GM12892 (cell line): ENCODE measurements at regions not wholly inside any gene's neighbourhood (a gene's known extent, or its start where the extent isn't known, plus 50 kb on each side); places are given as distances from the start of the nearest gene placed in this dataset.

Experiments
- DNase-seq: peaks from one replicate; pipeline ENCODE4 v3.0.0; 2011; ENCODE audit not compliant: insufficient read length
- FAIRE-seq: peaks from 2 replicates; lab custom pipeline; 2011; peaks lifted over from hg19 to GRCh38; lab: Jason Lieb, UNC
- POLR2A ChIP-seq: IDR thresholded peaks from 2 replicates; pipeline ENCODE4 v1.6.1; 2011; ENCODE audit warnings: low read depth, low read length, control low read depth
- POLR2AphosphoS5 ChIP-seq: IDR thresholded peaks from 2 replicates; pipeline ENCODE4 v1.6.1; 2011; ENCODE audit warnings: low read depth, low read length, control low read depth
- TAF1 ChIP-seq: IDR thresholded peaks from 2 replicates; pipeline ENCODE4 v1.6.1; 2011; ENCODE audit warnings: low read depth, mild to moderate bottlenecking, control low read depth, low read length, borderline replicate concordance

DNA sequence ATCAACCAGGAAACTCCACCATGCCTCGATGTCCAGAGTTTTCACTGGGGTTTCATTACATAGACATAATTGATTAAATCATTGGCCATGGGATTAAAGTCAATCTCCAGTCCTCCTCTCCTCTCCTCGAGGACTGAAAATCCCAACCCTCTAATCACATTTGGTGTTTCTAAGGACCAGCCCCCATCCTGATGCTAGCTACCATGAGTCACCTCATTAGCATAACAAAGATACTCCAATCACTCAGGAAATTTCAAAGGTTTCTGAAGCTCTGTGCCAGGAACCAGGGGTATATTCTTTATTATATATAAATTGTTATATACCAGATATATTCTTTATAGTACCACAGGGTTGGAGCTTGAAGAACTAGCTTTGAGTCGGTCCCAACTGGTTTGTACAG lies 177.5 kb upstream of the PRNP start:
- FAIRE-seq (no peak), DNase-seq (no peak)
- TF ChIP-seq POLR2A (no peak), POLR2AphosphoS5 (no peak), TAF1 (no peak)

DNA sequence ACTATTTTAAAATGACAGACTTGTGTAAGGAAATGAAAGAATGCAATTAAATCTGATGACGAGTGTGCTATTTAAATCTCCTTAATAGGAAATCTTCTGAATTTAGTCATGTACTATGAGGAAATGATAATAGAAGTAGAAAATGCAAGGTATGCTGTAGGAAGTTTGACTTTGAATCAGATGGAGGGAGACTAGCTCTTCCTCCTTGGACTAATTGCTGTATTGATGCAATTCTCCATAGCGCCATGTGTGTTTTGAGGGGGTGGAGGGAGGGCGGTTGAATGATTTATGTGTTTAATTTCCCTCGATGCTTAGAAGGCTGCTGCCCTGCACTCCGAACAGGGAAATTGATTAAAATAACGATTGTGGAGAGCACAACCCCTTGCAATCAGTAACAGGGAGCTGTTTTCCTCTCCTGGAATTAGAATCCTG lies 179.0 kb upstream of the PRNP start:
- FAIRE-seq, result no peak
- no peak for DNase-seq

DNA sequence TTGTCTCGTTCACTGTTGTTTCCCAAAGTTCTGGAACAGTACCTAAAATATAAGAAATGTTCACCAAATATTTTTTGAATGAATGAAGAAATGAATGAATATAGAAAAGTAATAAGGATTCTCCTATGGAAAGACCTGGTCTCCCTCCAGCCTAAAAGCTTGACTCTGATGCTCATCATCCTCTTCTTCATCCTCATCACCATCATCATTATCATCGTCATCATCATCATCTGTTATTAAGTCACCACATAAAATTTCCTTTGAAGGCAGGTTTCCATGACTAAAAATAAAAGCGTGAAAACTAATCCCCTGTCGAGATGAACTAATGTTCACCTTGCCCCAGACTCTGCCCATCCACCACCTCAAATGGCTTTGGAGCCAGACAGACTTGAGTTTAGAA lies 181.4 kb upstream of the PRNP start:
- no peak for DNase-seq
- FAIRE-seq, result no peak
- TF ChIP-seq POLR2AphosphoS5 (no peak), TAF1 (no peak), POLR2A (no peak)

More for the DNA sequence above, 179.0 kb upstream of the PRNP start:
- TF ChIP-seq TAF1, result no peak
- TF ChIP-seq POLR2A, result no peak
- no peak for TF ChIP-seq POLR2AphosphoS5

DNA sequence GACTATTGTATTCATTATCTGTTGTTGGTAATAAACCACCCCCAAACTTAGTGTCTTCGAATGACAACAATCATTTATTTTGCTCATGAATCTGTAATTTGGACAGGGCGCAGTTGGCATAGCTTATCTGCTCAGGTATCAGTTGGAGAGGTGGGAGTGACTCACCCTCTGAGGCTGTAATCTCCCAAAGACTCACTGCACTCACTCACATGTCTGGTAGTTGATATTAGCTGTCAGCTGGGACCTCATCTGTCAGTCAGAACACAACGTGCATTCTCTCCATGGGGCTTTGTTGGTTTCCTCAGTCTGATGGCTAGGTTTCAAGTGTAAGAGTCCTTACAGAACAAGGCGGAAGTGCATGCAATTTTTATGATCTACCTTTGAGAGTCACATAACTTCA lies 183.5 kb upstream of the PRNP start:
- no peak for TF ChIP-seq TAF1
- no peak for TF ChIP-seq POLR2A
- TF ChIP-seq POLR2AphosphoS5, result no peak
- no peak for DNase-seq
- no peak for FAIRE-seq

DNA sequence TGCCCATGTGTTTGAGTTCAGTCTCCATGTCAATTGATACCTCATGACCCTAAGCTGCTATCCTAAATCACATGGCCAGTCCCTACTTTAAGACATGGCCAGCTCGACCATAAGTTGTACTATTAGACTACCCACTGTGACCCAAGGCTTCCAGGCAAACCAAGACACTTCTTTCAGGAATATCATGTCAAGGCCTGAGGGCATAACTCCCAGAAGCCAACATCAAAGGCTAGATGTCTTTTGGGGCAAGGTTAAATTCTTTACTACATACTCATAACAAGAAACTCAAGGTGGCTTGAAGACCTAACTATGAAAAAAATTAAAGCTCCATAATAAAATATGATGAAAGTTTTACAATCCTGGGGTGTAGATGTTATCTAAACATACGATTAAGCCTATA lies 192.9 kb upstream of the PRNP start:
- DNase-seq (no peak), FAIRE-seq (no peak)
- no peak for TF ChIP-seq TAF1
- TF ChIP-seq POLR2AphosphoS5, result no peak
- TF ChIP-seq POLR2A, result no peak

DNA sequence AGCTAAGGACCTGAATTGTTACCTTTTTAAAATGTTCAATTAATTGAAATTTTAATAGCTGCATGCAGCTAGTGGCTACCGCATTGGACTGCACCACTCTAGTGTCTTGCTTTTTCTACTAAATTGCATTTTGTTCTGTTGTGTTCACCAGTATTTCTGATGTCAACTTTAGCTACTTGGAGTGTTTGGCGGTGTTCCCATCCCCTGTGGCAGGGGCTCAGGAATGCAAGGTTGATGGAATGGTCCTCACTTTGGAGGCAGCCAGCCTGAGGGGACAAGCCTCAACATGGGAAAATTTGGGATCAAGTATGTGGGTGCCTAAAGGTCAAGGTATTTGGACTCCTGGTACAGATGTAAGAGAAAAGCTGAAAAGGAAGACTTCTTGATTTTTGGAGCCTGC lies 194.6 kb upstream of the PRNP start:
- no peak for FAIRE-seq
- no peak for DNase-seq
- no peak for TF ChIP-seq POLR2AphosphoS5
- no peak for TF ChIP-seq POLR2A
- no peak for TF ChIP-seq TAF1

DNA sequence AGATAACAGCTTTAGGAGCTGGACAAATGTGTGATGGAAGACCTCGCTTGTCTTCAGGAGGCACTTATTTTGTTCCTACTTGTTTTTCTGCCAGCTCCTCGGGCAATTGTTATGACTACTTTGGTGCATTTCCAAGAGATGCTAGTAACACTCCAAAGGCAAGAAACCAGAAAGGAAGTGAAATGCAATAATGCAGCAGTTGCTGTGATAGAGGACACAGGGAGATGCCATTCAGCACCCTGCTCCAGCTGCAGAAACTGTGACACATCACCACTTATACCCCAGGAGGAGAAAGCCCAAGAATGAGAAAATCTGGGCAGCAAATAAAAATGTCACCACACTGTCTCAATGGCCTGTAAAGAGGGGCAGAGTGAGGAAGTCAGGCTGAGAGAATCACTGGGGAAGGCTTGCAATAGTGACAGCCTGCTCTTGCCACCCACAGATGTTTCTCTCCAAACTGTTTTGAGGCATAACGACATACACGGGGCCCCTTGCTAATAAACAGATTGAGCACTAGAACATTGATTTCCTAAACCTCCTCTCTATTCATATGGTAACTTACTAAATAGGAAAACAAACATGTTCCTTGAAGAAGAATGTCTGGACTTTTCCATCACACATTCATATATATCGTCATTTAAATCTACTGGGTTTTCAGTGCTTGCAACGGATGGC lies 195.5 kb upstream of the PRNP start:
- DNase-seq, result no peak
- TF ChIP-seq TAF1 (no peak), POLR2AphosphoS5 (no peak), POLR2A (no peak)
- no peak for FAIRE-seq

DNA sequence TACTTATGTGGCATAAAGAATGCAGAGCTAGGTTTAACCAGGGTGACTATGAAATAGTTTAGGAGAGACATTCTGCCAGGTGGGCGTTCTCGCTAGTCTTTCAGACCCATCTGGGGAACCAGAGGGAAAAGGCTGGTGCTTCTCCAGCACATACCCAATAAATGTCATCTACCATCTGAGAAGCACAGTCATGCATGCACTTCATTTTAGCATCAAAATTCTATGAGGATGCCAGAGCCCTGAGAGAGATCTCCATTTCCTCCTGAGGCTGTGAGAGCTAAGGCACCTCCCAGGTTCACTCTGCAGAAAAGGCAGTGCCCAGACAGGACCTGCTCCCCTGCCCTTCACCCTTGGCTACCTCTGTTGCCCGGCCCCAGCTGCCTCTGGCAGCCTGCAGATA lies 196.2 kb upstream of the PRNP start:
- DNase-seq, result no peak
- no peak for FAIRE-seq
- TF ChIP-seq POLR2AphosphoS5 (no peak), POLR2A (no peak), TAF1 (no peak)

DNA sequence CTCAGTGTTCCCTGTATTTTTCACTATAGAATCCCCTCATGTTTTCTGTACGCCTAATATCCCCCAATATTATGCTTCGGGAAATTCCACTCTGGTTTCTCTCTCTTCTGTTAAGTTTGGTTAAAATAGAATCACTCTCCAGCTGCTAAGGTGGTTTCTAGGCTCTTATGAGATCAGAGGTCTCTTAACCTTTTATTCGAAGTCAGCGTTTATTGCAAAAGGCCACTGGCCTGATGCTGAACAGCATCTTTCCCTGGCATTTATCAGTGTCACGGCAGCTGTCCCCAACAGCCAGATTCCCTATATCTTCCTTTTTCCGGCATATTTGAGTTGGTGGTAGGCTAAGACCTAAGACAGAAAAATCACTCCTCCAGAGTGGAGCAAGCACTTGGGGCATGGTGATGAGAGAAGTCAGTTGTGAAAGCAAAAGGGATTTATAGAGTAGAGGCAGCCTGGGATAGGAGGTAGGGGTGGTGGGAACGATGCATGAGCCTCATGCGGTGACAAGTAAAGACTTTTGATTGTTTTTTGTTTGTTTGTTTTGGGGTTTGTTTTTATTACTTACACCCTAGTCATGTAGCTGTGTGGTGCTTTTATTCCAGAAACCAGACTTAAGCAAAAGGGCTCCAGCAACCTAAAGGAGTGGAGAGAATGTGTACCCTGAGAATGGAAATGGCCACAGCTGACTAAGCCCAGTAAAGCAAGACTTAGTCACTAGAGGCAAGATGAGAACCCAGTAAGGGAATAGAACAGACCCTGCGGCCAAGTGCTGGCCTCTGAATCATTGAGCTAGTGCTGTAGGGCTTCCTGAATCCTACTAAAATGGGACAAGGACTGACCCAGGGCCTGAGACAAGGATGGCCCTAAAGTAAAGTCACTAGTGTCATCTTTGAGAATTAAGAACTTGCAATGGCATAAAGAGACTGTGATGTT lies 197.6 kb upstream of the PRNP start:
- no peak for TF ChIP-seq POLR2AphosphoS5
- TF ChIP-seq TAF1, result no peak
- TF ChIP-seq POLR2A, result no peak
- DNase-seq (no peak), FAIRE-seq (no peak)

DNA sequence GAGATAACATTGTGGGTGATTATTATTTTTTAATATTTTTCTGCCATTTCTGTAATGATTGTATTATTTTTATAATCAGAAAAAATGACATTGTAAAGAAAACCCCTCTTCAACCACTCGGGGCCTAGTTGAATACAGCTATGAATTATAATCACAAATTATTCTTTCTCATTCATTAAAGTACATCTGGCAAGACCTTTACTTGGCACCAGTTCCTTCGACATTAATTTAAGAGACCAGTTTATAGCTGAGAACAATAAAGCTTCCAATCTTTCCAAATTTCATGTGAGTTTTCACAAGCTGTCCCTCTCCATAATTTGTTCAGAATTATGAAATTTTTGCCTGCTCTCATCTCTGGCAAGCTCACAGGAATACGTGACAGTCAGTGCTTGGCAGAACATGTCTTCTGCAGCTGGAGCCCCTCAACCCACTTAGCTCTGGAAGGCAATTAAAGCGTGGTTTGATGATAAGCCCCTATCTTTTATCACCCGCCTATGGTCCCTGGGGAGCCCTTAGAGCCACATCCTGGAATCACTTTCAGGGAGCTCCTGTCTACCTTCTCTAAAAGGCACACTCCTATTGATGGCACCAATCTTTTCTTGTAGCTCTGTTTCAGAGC lies 201.8 kb upstream of the PRNP start:
- no peak for TF ChIP-seq POLR2AphosphoS5
- TF ChIP-seq TAF1, result no peak
- no peak for TF ChIP-seq POLR2A
- FAIRE-seq, result no peak
- no peak for DNase-seq

DNA sequence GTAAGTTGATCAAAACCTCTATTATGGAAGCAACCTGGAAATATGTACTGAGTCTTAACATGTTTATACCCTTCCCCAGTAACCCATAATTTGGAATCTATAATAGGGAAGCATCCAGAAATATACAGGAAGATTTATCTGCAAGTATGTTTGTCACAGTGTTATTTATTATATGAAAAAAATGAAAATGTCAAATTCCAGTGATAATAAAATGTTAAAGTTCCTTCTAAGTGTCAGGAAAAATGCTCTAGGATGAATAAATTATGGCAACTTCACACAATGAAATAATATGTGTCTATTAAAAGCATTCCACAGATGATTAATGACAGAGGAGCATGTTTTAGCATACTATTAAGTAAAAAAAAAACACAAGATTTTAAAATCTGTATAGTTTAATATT lies 202.3 kb upstream of the PRNP start:
- TF ChIP-seq TAF1 (no peak), POLR2A (no peak), POLR2AphosphoS5 (no peak)
- FAIRE-seq, result no peak
- no peak for DNase-seq

DNA sequence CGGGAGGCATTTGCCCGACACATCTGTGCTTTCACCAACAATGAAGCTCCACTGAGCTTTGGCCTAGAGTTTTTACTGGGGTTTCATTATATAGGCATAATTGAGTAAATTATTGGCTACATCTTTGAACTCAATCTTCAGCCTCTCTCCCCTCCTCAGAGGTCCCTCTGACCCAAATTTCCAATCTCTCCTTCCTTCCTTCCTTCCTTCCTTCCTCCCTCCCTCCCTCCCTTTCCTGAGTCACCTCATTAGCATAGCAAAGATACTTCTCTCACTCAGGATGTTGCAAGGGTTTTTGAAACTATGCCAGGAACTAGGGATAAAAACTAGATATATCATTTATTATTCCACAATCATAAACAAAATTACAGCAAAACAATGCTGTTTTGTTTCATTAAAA lies 202.8 kb upstream of the PRNP start:
- FAIRE-seq, result no peak
- TF ChIP-seq TAF1 (no peak), POLR2A (no peak), POLR2AphosphoS5 (no peak)
- DNase-seq, result no peak
